Spleen (tissue), 7 donors: ENCODE measurements at regions not wholly inside any gene's neighbourhood (a gene's known extent, or its start where the extent isn't known, plus 50 kb on each side); places are given as distances from the start of the nearest gene placed in this dataset.

Experiments used
- CTCF ChIP-seq, 11 experiments: fragments of 200-600 bp in 7 of 11; fragments of 450-650 bp in 4 of 11; sonication (generic) in 4 of 11; IDR thresholded peaks in 8 of 11; conservative IDR thresholded peaks in 3 of 11; 1 replicate in 7 of 11; 2 replicates in 4 of 11; pipeline versions ENCODE4 v1.4.0 to v1.8.0; 2016 to 2021; ENCODE audit warnings: antibody characterized with exemption in 11 of 11, inconsistent platforms in 4 of 11, mild to moderate bottlenecking in 1 of 11
- POLR2A ChIP-seq, 3 donors: fragments of 450-650 bp; IDR thresholded peaks; one replicate each; pipeline ENCODE4 v1.5.1; 2017; ENCODE audit warnings: antibody characterized with exemption in 3 of 3, mild to moderate bottlenecking in 1 of 3
- donor health status: DM: no; HTN: no; CAD: no; lungs with moderate emphysema.
- donor health status: DM: no; HTN: no; CAD: no.
- donor health status: DM: no; HTN: no; CAD: no.

GRCh38 chr2:19125901-19126680 lies 232.3 kb downstream of the OSR1 start:
- no peak for TF ChIP-seq POLR2A (IDR thresholded peaks at IDR 0.05)
- no peak for TF ChIP-seq CTCF (IDR thresholded peaks at IDR 0.05 in 8 of 11, conservative IDR thresholded peaks at IDR 0.05 in 3 of 11)
